CD4-positive, alpha-beta T cell treated with Interferon alpha-2 for 1 hour (primary cell): ENCODE measurements at regions not wholly inside any gene's neighbourhood (a gene's known extent, or its start where the extent isn't known, plus 50 kb on each side); places are given as distances from the start of the nearest gene placed in this dataset.

Experiments used
- DNase-seq, 2 donors: peaks; one replicate each; pipeline ENCODE4 v3.0.0-alpha.2; 2020 to 2022

DNA sequence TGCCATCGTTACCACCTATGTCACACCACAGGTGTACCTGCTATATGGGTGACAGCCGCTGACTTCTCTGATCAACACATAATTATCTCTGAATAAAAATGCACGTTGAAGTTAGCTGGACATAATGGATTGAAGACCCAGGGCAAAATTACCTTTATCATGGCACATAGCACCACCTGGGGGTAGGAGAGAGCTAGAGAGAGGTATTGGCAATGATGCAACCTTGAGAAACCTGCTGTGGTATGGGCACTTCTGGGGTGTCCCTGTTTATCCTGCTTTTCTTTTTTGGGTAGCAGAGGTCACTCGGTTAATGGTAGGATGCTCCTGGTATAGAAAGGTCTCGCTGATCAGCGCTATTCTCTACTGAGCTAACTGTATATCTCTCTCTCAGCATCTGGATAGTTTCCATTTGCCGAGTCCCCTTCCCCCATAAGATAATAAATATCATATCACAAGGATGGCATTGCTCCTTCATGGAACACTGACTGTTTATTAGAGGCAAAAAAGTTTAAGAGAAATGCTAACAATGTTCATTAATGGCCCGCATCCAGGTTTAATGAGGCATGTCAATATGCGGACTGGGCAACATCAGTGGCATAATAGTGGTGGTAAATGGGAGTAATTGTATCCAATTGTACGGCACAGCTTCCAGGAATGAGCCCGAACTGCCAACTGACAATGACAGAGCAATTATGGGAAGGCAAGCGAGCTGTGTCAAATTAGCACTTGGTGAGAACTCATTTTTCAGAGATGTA, 323.1 kb downstream of the TFEC start:
- DNase-seq = peak in 1 of 2 donors; percentile 10

DNA sequence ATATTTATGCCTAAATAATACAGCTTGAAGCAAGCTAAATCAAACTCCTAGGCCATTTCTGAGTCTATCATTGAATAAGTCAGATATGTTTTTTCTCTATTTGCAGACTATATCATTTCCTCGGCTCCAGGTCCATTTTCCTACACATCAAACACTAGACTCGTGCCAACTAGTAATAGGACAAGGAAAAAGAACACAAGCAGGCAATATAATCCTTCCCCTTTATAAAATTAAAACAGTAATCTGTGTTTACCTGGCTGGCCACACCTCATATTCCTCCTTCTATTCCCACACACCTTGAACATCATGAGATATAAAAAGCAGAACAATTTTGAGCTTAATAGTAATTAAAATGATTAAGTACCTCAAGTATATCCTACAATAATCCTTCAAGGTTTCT, 325.7 kb downstream of the TFEC start:
- no peak for DNase-seq

DNA sequence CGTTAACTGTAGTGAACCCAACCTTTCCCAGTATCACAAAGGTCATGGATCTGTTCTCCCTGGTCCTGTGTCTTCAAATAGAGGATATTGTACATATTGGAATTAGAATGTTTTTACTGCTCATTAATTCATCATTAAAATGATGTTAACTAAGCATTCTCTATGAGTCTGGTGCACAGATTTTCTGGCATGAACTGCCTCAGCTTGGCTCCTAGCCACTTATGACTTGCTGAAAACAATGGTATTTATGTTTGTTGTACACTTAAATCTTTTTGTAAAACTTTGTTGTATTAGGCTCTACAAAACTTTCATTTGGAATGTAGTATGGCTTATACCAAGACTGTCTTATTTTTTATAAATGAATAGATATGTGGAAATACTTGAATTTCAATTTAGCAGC, 329.4 kb downstream of the TFEC start:
- no peak for DNase-seq

DNA sequence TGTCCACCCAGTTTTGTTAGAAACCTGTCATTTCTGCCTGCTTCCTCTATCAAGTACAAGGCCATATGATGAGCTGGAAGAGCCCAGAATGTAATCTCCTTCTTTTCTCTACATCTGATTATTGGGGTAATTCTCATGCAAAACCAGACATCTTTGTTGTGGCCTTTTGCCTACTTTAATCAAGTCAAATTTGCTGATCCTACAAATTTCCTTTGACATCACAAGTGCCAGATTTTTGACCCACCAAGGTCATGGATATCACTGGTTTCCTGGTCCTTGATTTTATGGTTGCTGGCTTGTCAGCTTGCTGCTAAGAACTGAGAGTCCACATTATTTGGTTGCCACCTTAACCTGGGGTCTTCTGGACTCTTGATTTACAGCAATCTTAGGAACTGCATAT, 336.1 kb downstream of the TFEC start:
- DNase-seq = no peak

DNA sequence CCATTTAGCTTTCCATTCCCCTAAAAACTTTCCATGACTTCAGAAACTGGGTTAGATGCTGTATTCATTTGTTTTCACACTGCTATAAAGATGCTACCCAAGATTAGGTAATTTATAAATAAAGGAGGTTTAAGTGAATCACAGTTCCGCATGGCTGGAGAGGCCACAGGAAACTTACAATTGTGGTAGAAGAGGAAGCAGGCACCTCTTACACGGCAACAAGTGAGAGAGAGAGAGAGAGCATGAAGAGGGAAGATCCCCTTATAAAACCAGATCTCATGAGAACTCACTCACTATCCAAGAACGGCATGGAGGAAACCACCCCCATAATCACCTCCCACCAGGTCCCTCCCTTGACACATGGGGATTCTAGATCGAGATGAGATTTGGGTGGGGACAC, 336.8 kb downstream of the TFEC start:
- no peak for DNase-seq

DNA sequence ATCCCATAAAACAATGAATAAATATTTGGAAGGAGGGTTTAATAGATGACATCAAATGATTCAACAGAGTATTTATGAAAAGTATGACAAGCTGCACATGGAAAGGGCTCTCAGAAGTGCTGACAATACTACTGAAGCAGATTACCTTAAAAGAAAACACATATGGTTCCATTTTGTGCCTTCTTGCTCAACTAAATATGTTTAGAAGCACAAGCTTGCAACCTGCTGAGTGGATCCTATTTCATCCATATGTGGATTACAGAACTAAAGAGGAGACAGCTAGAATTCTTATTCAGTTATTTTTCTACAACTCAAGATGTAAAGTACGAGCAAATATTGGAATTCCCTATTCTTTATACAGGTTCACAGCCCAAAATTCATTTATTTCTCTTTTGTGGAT, 340.6 kb downstream of the TFEC start:
- DNase-seq = no peak

DNA sequence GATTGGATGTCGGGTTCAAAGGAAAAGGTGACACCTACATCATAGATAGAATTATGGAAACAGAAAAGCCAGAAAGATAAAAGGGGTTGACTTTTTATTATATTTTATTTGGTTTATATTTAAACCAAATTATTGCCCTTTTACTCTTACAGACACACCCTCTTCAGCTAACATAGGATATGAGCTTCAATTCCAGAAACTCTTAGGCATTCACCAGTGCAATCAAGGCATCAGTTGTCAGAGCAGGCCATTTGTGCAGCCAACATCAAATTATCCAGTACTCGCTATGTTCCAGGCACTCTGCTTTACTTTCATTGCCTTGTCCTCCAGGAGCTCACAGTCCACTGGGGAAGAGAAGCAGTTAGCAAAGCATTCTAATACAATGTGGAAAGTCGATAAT, 347.5 kb downstream of the TFEC start:
- DNase-seq = no peak

DNA sequence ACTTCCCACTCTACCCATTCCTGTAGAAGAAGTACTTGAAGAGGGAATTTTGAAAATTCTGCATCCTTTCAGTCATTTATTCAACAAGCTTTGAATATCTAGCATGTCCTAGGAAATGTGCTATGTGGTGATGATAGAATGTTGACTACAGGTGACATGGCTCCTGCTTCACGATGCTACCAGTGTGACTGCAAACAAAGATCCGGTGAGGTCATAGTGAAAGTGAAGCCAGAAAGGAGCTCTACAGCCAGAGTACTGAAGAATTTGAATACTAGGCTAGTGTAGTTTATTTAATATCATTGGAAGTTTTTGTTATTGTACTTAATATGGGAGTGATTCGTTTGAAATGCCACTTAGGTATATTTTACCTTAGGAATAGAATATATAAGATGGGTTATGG, 348.1 kb downstream of the TFEC start:
- DNase-seq = no peak

DNA sequence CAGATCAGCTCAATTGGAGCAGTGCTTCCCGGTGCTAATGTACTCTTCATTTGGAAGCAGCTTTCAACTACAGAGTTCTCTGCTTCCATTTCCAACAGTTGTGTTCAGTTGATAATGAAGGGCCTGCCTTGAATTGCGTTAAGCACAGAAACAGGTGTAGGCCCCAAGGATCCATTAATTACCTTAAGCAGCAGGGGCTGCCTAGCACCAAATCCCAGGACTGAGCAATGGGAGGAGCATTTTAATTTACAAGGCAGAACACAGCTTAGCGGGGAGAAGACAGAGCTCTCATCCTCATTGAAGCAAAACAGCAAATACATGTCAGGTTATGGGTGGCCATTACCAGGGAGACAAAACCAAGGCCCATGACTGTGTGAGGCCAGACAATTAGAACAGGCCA, 349.6 kb downstream of the TFEC start:
- no peak for DNase-seq

DNA sequence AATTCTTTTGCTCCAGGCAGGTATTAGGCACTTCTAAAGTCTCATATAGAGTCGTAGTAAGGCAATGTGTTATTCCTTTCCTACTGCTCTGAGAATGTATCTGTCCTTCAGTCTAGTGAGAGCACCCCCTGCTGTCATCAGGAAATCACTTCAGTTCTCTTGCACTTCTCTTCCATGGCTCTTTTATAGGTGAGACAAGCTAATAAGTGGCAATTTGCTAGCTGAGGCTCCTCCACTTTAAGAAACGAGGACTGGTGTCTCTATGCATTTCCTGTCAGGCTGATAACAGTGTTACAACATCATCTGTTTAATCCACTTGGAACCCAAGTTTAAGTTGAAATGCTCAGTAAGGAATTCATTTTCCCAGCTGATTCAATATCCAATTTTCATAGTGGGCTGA, 350.6 kb downstream of the TFEC start:
- DNase-seq = peak in 1 of 2 donors; percentile 28

DNA sequence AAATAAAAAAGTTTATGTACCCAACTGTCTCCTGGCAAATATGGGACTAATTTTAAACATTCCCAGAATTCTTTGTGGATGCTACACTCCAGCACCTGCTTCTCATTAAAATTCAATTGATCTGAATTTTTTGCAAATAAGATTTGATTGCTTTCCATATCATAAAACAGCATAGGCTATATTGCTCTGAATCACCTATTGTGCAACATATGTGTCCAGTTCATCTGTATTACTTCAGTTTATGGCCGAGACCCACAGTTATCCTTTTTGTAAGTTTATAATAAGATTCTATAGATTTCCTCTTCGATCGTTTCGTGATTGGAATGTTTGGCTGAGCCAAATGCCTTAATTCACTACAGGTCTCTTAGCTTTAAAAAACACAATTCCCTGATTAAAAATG, 351.1 kb downstream of the TFEC start:
- DNase-seq = no peak

DNA sequence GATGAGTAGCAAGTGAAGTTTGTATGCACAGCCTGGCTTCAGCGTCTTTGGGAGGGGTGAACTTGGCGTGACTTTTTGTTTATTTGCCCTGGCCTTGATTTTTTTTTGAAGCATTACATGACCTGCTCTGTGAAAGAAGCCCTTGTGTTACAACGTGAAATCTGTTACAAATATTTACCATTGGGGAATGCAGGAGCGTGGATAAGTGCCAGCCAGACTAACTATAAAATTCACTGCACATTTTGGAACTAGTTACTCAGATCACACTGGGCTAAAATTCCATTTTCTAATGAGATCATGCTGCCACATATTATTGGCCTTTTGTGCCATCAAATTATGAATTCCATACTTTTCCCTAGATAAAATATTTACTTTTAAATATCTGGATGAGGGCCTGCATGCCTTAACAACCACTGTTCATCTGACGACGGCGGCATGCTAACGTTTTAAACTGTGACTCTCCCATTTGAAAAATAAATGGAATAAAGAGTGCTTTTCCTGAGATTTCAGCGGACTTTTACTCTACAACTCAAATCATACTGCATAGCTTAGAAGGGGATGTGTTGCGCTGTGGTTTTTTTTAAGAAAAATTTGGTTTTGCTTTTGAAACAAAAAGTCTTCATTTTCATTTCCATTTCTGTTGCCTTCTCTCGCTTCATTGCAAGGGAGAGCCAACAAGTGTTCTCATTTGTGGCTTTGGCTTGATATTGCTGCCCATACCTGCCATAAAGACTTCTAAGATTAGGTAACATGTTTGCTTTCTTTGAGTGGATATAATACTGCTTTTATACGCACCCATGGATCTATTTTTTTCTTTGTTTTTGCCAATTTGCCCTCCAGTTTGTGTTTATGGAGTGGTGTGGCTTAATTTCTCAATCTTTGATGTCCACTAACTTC, 352.2 kb downstream of the TFEC start:
- DNase-seq = no peak

DNA sequence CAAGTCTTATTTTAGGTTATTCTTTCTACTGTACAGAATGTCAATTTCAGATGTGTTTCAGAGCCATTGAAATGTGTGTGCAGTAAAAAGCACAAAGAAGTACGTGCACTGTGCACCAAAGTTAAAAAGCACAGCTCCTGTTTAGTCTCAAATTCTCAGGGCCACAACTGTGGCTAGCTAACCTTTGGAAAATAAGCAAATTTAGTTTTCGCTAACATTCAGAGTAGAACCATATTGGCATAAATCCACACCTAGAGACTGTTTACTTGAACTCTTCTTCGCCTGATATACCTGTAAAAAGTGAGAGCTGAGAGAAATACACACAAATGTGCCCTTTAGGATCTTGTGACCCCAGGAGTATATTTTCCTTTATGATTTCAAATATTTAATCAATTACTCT, 353.9 kb downstream of the TFEC start:
- DNase-seq = no peak

DNA sequence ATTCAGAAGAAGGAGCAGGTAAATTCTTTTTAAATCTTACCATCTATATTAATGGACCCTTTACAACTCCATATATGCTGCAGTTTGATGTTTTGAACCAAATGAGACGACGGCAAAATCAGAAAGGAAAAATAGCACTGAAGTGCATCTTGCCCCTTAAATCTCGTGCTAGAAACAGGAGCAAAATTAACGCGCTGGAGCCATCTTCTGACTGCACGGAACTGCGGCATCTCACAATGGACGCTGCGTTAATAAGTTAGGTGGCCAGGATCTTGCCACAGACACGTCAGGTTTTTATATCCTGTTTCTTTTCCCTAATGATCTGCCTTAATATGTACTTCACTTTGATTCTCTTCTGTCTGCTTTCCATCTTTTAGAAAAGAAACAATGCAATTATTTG, 354.5 kb downstream of the TFEC start:
- no peak for DNase-seq

DNA sequence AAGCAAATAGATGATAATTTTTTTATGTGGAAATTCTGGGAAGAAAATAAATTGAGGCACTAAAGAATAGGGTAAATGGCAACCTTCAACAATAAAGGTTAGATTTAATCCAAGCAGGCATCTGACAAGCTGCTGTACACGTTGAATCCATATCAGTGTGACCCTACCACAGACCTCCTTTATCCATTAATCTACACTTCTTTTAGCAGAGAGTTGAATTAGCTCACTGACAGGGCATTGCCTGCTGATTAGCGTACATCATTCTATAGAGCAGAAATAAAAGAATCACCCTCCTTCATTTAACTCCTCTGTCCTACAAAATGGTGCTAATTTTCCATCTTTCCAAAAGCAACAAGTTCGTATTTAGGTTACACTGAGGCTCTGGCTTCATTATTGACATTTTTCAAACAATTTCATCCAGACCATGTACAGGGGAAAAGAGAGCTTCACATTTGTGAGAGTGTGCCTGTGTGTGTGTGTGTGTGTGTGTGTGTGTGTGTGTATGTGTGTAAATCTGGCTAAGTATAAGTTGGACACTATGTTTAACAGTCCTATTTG, 356.0 kb downstream of the TFEC start:
- DNase-seq = no peak

DNA sequence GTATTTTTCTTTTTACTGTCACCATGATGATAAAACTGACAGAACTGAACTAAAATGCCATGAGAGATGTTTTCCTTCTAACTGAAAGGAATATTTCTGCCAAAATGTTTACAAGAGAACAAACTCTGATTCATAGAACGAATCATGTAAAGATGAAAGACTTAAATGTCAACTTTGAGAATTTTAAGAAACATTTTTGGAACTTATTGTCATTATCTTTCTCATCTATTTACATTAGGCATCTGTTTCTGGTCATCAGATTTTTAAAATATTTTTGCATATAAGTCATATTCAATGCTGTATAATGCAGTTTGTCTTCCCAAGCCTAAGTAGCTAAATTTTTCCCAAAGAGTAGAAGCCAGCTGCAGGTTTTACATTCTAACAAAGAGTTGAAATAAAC, 358.5 kb downstream of the TFEC start:
- DNase-seq = no peak

DNA sequence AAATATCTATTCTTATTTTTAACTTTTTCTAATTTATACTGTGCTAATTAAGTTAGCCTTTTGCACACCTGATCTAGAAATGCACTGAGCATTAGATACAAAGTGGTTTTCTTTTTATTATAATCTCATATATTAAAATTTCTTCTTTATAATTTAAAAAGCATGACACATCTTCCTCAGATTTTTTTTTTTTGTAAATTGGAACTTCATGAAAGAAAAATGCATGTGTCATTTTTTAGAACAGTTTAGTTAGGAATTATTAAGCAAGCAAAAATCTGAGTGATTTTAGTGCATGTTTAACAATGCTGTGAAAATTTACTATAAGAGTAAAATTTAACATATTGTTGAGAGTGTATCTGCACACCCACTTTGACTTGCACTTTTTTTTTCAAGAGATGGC, 367.9 kb downstream of the TFEC start:
- no peak for DNase-seq

DNA sequence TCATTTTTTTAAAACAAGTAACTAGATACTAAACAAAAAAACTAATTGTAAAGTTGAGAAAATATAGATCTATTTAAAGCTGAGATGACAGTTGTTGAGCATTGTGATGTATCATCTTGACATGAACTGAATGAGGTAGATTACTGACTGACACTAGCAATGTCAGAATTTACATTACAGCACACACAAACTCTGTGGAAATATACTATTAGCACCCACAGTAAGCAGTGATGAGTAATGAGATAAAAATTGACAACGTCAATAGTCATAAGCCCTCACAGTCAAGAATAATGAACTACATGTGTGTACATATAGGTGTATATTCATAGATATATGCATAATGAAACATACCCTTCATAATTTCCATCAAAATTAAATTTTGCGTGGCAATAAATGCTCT, 368.4 kb downstream of the TFEC start:
- no peak for DNase-seq

DNA sequence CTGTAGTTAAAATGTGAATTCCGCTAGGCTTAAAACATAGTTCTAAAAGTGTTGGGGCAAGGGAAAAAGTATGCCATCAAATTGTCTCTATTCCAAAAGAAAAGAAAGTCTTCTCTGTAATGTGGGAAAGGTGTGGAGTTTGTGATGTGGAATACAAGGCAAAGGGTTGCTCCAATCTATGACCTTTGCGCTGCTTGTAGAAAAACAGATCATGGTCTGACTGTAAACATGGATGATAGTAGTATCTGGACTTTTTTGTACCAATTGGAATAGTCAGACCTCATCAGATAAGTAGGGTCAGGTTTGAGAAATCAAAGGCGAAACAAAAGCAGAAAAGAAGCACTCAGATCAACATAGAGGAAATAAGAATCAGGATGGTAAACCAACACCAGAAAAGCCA, 372.3 kb downstream of the TFEC start:
- DNase-seq = no peak

DNA sequence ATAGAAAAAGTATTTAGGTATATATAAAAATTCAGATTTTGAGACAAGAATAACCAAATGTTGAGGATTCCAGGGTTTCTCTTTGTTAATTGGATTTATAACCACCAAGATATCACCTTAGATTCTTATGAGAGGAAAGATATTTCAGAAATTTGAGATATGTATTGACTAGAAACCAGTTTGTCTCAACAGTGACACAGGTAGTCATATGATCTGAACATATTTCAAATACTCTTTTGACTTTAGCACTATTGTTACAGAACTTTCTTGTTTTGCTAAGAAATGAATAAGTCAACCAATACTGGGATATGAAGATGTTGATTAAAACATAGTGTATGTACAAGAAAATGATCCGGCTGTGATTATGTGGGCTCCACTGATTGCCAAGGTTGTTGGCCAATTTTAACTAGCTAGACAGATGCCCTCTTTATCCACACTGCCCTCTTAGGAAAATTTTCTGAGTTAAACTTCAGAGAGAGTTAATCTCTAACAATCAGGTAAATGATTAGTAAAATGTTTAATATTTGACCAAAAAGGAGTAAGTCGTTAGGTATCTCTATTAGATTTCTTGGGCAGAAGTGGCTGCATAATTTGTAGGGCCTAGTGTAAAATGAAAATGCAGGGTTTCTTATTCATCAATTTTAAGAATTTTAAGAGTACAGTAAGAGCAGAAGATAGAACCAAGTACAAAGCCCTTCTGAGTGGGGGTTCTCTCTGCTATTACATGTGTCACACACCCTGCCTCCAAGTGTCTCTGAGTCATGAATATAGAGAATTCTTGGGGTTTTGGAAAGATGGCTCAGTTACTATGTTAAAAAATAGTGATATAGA, 376.0 kb downstream of the TFEC start:
- no peak for DNase-seq

DNA sequence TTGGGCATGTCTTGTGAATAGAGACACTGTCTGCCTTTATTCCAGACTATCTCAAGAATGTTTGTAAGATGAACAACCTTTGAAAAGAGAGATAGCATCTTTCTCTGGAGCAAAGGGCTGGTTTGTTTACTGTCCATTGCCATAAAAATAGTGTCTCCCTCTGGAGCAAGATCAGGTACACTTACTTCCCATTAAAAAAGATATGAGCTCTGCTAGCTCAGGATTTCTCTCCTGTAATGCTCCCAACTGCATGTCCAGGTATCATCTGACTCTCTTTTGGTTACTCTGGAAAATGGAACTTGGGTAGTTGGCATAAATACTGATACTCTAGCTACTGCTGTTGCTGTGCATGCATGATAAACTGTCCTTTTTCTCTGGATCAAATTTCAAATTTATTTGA, 381.1 kb downstream of the TFEC start:
- DNase-seq = no peak

DNA sequence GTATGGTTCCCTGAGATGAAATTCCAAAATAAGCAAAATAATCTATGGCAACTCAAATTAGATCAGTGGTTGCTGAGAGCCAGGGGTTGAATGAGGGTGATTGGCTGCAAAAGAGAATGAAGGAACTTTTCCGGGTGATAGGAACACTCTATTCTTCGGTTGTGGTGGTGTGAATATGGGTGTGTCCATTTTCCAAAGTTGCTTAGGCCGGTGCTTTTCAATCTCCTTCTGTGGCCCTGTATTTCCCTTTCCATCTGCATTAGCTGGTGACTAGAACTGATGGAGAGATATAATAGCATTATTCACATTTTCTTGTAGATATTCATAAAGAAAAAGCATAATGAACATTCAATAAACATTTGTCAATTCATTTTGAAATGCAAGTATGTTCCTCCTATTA, 382.9 kb downstream of the TFEC start:
- DNase-seq = no peak

DNA sequence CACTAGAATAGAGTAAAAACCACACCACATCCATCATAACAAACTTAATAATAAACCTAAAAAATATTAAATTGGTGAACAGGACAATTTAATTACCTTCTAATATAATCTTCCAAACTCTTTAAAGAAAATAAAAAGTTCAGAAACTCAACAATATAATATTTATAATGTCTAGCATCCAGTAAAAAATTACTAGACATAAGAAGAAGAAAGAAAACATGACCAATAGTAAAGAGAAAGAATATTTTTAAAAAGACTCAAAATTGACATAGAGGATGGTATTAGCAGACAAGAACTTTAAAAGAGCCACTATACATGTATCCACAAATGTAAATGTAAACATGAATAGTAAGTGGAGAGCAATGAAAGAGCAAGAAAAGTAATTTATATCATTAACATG, 388.4 kb downstream of the TFEC start:
- no peak for DNase-seq
